GM19438 (cell line): ENCODE measurements at regions not wholly inside any gene's neighbourhood (a gene's known extent, or its start where the extent isn't known, plus 50 kb on each side); places are given as distances from the start of the nearest gene placed in this dataset.

Experiments
- ATAC-seq: cut with Tn5 transposase; IDR thresholded peaks from one replicate; pipeline ENCODE4 v1.9.1; 2021; ENCODE audit warnings: low read depth; ENCODE audit not compliant: unreplicated experiment

DNA sequence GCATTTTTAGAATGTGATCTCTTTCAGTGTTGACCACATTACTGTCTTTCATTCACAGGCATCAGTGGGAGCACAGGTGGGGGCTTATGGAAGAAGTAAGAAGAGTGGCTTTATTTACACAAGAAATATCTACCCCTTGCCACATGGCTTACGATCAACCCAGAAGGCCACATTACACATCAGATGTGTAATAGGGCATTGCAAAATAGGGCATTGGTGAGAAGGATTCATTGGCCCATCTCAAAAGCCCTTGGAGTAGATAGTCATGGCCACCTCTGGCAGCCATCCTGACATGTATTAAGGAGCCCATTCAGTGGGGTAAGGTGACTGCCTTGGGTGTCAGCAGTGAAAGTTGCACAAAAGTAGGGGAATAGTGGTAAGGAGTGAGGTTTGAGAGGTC lies 97.5 kb downstream of the MAFB start:
- ATAC-seq = no peak

DNA sequence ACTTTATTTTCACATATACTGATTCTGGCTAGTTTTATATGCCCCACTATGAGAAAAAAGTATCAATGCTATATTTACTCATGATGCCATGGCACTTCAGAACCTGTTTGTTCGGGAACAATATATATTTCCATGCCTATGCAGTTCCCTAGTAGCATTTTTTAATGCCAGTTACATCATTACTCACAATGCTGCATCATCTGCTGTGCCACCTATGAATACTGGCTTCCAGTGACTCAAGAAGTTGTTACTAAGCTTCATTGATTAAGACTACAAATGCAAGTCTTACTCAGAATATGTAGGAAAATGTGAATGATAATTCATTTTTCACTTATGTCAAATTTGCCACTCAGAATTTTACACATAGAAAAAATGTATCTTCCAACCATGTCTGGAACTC lies 97.9 kb downstream of the MAFB start:
- no peak for ATAC-seq

DNA sequence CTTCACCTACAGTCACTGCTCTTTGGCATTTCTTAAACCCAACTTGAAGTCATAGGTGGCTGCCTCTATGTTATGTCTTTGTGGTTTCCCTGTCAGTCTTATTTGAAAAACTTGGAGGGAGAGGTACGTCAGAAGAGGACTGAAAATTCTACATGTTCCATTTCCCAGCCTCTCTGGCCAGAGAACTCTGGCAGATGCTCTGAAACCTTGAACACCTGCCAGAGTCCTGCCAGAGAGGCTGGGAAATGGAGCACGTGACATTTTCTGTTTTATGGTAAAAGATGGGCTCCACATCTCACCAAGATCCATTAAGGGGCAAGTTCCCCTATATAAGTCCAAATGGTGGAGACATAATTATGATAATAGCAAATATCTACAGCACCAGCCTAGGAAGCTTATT lies 99.5 kb downstream of the MAFB start:
- ATAC-seq = no peak

DNA sequence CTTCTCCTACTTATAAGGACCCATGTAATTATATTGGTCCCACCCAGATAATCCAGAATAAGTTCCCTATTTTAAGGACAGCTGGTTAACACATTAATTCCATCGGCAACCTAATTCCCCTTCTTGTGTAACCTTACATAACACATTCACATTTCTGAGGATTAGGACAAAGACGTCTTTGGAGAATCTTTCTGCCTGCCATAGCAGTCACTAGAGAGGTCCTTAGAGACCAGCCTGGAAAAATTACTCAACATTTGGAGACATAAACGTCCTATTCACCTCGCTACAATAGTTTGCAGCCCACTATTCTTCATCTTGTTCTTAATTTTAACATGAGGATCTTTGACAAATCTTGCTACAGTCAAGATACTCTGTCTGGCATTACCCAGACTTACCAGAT lies 100.1 kb downstream of the MAFB start:
- ATAC-seq = no peak

DNA sequence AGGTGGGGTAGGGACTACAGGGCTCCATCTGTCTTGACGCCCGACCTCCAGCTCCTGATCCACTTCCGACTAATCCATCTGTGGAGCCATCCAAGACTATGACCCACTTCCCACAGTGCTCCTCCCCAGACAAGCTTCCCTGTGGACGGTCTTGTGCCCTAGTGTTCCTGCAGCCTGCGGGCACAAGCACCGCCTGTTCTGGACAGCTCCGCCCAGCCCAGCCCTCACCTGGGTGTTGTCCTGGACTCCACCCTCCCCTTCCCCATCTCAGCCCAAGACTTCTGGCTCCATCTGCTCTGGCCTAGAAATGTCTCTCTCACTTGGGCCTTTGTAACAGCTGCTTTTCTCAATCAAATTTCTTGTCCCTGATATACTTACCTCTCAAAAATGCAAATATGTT lies 102.0 kb downstream of the MAFB start:
- ATAC-seq = no peak

DNA sequence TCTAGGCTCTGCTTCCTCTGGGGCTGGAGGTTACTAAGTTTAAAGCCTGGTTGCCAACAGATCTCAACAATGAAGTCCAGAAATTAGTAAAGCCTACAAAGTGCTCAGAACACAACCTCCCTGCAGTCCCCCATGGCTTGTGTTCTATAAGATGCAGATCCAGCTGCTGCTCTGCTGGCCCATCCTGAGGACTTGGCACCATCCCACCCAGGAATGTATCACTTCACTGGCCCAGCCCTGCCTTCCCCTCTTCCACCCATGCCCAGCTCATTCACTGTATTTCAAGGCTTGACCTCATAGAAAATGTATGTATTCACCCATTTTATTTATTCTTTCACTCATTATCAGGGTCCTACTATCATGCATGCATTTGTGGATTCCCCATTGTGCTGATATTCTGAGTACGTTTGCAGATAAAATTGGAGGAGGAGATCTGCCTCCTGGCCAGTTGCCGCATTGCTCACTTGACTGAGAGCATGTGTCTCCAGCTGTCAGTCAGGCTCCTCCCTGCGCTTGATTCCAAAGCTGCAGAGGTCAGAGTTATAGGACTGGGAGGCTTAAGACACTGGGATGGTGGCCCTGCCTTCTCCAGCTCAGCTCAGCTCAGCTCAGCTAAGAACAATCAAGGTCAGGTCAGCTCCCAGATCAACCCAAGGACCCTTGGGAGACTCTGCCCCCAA lies 104.8 kb downstream of the MAFB start:
- no peak for ATAC-seq

DNA sequence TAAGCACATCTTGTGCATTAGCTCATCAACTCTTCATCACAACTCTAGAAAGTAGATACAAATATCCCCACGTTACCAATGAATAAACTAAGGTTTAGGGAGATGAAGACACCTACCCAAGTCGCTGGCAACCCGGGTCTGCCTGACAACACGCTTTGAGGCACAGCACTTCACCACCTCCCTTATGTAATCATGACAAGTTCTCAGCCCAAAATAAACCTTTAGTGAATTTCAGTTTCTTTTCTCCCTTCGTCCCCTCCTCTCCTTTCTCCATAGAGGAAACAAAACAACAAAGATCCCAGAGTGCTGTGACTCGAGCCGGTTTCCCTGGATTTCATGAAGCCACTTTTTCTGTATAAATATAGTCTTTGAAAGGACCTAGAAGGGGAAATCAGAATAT lies 105.4 kb downstream of the MAFB start:
- no peak for ATAC-seq

DNA sequence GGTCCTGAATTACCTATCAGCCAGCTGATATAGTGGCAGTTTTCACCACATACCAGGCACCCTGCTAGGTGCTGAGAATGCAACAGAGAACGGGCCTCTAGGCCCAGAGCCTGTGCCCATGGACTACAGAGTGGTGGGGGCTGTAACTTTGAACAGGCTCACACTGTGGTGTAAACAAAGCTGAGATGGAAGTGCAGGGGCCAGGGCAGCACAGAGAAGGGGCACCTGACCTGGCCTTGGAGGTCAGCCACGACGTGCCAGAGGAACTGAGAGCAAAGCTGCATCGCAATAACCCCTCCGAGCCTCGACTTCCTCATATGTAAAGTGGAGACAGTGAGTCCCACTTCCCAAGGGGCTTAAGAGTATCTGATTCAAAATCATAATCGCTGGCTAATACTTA lies 105.8 kb downstream of the MAFB start:
- ATAC-seq = no peak

DNA sequence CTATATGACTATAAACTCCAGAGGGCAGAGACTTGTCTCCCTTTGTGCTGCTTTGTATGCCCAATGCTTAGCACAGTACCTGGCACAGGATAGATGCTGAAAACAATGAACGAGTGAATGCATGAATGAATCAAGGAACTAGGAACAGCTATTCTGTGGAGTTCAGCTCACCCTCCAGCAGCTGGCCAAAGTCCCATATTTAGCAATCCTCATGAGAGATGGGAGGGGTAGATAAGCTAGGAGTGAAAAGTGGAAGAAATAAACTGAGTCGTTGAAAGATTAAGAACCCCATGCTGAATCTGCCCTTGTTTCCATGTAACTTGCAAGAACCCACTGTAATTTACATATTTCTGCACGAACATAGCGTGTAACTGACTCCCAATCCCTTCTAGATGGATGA lies 106.5 kb downstream of the MAFB start:
- no peak for ATAC-seq

DNA sequence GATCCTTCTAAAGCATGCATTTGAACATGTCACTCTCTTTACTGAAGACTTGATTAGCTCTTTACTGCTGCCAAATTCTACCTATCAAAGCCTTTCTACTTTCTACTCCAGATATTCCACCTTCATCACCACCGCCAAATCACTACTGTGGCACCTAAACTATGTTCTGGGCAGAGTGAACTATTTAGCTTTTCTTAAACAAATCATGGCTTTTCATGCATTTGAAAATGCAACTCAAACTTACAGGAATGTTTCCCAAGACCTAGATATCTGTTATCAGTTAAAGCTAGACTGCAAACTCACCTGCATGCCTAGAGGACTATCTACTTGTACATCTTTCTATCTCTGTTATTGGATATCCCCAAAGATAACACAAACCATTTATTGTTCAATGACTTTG lies 109.3 kb downstream of the MAFB start:
- no peak for ATAC-seq

DNA sequence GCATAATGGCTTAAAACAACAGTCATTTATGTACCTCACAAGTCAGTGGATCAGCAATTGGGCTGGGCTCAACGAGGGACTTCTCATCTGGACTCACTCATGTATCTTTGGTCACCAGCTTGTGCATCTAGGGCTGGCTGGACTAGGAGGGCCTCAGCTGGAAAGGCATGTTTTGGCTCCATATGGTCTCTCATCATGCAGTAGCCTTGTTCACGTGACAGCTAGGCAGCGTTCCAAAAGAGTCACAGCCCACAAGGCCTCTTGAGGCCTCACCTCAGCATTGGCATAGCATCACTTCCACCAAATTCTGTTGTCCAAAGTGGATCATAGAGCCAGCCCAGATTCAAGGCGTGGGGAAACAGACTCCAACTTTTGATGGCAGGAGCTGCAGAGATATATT lies 110.1 kb downstream of the MAFB start:
- ATAC-seq = no peak

DNA sequence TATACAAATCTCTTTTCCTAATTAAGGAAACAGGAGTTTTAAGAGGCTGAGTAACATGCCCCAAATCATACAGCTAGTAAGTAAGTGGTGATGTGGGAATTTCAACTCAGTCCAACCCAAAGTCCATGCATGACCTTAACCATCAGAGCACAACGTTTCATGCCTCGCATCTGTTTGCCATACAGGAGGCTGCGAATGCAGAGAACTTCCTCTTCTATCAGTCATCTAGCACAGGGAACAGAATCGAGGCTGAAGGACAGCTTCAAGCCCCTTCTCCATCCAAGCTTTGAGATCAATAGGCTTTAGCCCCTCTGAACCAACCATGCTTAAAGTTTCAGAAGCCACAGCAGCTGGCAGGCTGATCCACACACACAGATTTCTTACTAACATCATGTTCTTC lies 113.2 kb downstream of the MAFB start:
- no peak for ATAC-seq

DNA sequence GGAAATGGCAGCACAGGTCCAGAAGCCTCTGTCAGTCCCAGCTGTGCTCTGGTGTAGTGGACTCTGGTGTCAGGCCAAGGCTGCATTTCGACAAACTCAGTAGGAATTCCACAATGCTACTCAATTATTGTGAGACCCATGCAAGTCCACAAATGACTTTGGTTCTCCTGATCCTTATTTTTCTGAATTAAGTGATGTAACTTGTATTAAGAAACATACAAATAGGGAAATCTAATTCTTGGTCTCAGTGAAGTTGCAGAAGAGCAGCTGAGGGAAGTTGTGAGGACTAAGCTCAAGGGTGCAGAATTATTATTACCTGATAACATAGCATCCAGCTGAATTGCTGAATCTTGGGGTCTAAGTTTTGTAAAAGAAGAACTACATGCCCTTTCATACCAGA lies 116.8 kb downstream of the MAFB start:
- ATAC-seq = no peak

DNA sequence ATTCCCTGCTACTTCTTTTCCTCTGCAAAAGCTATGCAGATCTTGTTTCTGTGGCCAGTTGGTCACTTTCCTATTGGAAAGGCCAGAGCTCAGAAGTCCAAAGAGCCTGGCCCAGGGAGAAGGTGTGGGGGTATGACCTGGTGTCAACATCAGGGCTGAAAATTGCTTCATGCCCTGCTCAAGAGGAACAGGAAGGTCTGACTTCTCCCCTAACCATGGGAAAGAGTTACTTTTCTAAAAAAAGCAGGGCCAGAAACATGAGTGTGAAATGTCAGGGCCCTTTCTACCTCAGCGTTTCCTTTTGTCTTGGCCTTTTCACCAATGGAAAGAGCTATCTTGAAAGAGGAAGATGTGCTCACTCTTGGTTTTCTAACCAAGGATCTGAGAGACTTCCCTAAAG lies 117.4 kb downstream of the MAFB start:
- no peak for ATAC-seq

DNA sequence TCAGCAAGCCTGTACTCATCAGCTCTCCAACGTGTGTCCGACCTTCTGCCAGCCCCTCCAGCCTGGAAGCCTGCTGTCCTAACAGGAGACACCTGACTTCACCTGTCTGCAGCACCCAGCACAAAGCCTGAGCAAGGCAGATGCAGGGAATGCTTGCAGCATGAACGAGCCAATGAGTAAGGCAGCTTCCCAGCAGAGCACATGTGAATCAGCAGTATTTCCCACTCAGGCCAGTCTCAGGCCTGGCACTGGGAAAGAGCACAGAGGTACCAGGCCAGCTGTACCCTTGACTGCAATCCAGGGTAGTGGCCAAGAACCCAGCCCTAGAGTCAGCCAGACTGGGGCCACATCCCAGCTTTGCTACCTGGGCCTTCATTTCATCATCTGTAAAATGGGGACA lies 120.8 kb downstream of the MAFB start:
- no peak for ATAC-seq

DNA sequence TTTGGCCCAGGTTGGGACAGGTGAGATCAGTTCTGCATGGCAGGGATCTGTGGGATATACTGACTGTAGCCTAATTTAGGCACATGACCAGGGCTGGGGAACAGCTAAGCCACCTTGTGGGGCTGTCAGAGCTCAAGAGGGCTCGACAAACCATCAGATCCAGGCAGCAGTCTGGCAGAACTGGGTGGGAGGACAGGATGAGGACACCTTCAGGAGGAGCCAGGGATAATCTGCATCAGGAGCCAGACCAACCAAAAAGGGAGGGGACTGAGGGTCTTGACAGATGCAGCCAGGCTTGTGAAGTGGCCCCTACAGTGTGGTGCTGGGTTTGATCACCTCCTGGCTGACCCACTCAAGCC lies 123.4 kb downstream of the MAFB start:
- ATAC-seq = no peak

DNA sequence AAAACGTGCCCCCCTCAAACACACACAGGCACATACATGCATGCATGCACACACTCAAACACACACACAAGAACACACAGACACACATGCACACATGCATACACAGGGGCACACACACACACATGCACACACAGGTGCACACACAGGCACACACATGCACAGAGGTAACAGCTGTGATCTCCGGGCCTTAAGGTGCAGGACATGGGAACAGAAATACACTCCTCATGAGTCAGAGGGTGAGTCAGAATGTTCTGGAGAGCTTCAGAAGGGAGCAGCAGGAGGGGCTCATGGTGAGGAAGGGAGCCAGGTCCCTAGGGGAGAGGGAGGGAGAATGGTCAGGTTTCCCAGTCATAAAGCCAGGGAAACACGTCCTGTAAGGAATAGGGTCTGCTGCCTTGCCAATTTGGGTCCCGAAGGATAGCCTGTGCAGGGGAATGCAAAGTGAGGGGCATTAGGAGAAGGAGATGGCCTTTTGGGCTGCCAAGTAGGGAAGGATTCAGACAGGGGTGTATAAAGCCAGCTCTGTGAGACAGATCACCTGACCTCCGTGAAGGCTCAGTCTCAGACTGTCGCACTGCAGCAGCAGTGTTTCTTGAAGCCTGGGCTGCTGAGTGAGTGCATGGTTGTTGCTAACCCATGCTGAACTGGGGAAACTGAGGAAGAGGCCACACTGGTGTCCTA lies 123.9 kb downstream of the MAFB start:
- no peak for ATAC-seq

DNA sequence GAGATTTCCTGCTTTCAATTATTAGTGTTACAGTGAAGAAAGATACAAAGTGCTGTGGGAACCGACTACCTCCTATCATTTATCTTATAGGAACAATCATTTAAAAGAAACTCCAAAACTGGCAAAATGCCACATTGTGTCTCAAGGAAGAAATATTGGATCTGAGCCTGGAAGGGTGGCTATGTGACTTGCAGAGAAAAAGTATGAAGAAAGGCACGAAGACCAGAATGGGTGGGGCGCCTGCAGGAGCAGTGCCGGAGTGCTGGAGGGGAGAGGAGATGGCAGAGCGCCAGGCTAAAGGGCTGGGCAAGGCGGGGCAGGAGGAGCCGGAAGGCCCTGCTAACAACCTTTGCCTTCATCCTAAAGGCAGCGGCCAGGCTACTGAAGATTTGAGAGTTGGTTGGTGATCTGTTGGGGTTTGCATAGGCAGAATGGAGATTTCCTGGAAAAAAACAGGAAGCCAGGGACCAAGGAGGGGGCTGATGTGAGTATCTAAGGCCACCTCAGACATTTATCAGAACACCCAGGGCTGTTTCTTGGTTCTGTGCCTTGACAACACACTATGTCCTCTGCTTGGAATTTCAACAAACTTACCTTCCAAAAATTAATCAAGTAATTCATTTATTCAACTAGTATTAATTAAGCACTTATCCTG lies 125.6 kb downstream of the MAFB start:
- ATAC-seq = no peak

DNA sequence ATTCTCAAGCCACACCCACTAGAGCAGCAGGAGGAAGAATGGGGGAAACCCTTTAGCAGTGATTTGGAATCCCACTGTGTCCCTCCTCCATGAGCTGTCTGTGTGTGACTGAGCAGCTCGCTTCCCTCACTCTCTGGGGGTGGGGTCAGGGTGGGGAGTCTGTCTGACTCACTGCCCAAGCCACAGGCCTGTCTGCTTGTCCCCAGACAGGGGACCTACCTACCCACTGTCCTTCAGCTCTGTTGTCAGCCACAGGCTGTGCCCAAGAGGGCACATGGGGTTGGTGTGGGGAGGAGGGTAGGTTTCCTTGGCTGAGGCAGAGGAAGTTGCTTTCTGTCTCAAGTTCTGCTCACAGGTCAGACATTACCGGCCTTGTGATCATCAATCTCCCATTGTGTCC lies 127.0 kb downstream of the MAFB start:
- no peak for ATAC-seq

DNA sequence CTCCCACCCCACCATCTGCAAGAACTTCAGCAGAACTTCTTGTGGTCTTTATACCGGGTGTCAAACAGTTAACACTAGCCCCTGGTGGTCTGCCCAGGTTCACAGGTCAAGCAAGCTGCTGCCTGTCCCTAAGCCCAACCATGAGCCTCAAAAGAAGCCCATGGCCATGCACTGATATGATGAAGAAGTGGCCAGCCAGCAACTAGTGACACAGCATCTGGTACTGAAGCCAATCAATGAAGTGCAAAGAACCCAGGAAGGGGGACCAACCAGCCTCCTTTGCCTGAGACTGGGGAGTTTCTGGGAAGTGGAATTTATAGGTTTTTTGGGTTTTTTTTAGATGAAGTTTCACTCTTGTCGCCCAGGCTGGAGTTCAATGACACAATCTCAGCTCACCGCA lies 127.8 kb downstream of the MAFB start:
- ATAC-seq = no peak

DNA sequence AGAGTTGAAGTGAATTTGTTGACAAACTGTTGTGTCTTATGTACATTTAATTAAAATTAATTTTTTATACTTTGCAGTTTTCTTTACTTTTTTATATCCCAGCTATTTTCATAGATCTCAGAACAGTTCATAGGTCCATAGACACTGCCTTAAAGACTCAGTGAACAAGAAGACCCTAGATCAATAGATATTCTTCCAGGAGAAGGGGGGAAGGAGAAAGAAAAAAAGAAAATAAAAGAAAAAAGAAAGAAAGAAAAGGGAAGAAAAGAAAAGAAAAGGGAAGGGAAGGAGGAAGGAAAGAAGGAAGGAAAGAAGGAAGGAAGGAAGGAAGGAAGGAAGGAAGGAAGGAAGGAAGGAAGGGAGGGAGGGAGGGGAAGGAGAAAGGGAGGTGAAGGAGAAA lies 130.8 kb downstream of the MAFB start:
- no peak for ATAC-seq

DNA sequence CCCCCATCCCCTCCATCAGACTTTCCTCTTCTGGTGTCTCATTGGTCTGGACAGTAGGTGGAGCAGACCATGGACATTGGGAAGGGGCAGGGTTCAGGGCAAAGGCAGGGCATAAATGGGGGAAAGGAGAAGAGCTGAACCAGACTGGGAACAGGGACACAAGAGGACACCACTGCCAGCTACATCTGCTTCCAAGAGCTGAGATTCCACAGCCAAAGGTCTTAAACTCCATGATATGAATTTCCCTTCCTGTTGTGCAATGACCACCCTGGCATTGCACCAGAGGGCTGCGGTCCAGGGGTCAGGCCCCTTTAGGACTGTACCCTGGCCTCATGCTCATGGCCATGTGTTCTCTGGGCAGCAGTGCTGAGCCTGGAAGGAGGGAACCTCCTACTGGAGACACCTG lies 137.9 kb downstream of the MAFB start:
- ATAC-seq = no peak
